Transverse colon (tissue), 4 donors: ENCODE measurements at regions not wholly inside any gene's neighbourhood (a gene's known extent, or its start where the extent isn't known, plus 50 kb on each side); places are given as distances from the start of the nearest gene placed in this dataset.

Experiments used
- POLR2AphosphoS5 ChIP-seq, 3 donors: sonication (generic); formaldehyde crosslinking; IDR thresholded peaks; one replicate each; pipeline ENCODE4 v1.6.1; 2016; ENCODE audit warnings: antibody characterized with exemption in 3 of 3
- TF ChIP-seq, protein P1 (sequence below), 5 experiments: fragments of 200-600 bp in 3 of 5; fragments of 450-650 bp in 2 of 5; sonication (generic) in 3 of 5; IDR thresholded peaks; 1 replicate in 2 of 5; 2 replicates in 3 of 5; pipeline ENCODE4 v1.5.1; 2016 to 2017; ENCODE audit warnings: antibody characterized with exemption in 5 of 5, inconsistent platforms in 3 of 5, mild to moderate bottlenecking in 2 of 5, moderate library complexity in 1 of 5

DNA sequence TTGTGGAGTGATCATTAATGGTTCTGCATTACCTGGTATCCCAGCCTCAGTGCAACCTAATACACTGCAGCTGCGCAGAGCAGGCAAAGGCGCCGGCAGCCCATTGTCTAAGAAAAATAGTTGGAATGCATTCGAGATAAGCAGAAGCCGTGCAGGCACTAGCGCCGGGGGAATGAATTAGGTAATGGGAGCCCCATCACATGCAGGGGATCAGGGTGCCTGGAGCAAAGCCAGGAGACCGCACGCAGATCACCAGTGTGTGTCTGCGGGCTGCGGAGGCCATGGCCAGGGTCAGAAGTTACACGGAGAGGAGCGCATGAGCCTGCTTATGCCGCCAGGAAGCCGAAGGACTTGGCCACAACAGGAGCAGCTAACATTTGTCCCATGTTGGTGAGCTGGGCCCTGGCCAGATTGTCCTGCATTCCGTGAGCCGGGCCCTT is 156.8 kb downstream of the DLL1 start:
- TF ChIP-seq, protein P1, sequence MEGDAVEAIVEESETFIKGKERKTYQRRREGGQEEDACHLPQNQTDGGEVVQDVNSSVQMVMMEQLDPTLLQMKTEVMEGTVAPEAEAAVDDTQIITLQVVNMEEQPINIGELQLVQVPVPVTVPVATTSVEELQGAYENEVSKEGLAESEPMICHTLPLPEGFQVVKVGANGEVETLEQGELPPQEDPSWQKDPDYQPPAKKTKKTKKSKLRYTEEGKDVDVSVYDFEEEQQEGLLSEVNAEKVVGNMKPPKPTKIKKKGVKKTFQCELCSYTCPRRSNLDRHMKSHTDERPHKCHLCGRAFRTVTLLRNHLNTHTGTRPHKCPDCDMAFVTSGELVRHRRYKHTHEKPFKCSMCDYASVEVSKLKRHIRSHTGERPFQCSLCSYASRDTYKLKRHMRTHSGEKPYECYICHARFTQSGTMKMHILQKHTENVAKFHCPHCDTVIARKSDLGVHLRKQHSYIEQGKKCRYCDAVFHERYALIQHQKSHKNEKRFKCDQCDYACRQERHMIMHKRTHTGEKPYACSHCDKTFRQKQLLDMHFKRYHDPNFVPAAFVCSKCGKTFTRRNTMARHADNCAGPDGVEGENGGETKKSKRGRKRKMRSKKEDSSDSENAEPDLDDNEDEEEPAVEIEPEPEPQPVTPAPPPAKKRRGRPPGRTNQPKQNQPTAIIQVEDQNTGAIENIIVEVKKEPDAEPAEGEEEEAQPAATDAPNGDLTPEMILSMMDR (IDR thresholded peaks at IDR 0.05): no peak
- TF ChIP-seq POLR2AphosphoS5 (IDR thresholded peaks at IDR 0.05): no peak
